ENCODE measurements at regions not wholly inside any gene's neighbourhood (a gene's known extent, or its start where the extent isn't known, plus 50 kb on each side); places are given as distances from the start of the nearest gene placed in this dataset.

DNA sequence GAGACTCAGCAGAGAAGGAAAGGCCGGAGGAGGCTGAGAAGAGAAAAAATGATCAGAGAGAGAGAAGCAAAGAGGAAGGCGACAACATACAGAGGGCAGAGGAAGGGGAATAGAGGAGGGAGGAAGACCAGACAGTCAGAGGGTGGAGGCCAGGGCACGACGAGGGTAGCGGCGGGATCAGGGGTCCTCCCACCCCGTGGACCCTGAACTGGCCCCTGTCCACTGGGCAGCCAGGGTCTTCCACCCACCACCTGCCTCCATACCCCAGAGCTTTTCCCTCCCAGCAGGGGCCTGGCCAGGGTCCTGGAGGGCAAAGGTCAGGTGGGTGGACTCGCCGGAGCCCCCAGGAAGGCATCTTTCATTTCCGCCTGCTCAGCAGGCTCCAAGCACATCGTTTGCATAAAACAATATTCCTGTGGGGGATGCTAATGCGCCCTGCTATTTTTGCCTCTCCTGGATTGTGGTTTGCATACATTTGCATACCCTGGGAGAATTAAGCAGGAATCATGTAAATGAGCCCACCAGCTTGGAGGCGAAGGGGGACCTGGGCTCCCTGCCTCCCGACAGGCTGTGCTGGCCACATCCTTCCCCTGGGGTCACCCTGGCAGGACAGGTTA is 394.1 kb downstream of the MN1 start:
- H3K9me1 ChIP-seq (ENCODE audit: control insufficient read depth, extremely low read depth, insufficient read depth, low read length): no peaks in the 10 kb centered on the region
- H4K20me1 ChIP-seq (ENCODE audit: control insufficient read depth, extremely low read depth, insufficient read depth, low read length): no peaks in the 10 kb centered on the region
- dilution Hi-C loops (cut with MboI; ENCODE audit: extremely low pct_ligation_motif_present, low sequenced_read_pairs): no loop called here
- H3K4me2 ChIP-seq (ENCODE audit: control insufficient read depth, extremely low read depth, insufficient read depth, low read depth, low read length): no peak overlapping the region
- TF ChIP-seq, protein P1, sequence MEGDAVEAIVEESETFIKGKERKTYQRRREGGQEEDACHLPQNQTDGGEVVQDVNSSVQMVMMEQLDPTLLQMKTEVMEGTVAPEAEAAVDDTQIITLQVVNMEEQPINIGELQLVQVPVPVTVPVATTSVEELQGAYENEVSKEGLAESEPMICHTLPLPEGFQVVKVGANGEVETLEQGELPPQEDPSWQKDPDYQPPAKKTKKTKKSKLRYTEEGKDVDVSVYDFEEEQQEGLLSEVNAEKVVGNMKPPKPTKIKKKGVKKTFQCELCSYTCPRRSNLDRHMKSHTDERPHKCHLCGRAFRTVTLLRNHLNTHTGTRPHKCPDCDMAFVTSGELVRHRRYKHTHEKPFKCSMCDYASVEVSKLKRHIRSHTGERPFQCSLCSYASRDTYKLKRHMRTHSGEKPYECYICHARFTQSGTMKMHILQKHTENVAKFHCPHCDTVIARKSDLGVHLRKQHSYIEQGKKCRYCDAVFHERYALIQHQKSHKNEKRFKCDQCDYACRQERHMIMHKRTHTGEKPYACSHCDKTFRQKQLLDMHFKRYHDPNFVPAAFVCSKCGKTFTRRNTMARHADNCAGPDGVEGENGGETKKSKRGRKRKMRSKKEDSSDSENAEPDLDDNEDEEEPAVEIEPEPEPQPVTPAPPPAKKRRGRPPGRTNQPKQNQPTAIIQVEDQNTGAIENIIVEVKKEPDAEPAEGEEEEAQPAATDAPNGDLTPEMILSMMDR (optimal IDR thresholded peaks at IDR 0.05 in 1 of 3, IDR thresholded peaks at IDR 0.05 in 1 of 3, conservative IDR thresholded peaks at IDR 0.05 in 1 of 3; ENCODE audit: extremely low read depth in 1 of 3, insufficient read depth in 2 of 3, low read length in 3 of 3): no peak
- TF ChIP-seq EZH2 (IDR thresholded peaks at IDR 0.05; ENCODE audit: low read length): no peak
- H3K4me1 ChIP-seq (ENCODE audit: control insufficient read depth, extremely low read depth, insufficient read depth, low read length): peaks cover 14% of the 10 kb centered on the region
- no peaks in the 10 kb centered on the region for H3K9me3 ChIP-seq (ENCODE audit: control insufficient read depth, low read depth, low read length)
- H3K27me3 ChIP-seq (ENCODE audit: control insufficient read depth, extremely low read depth, insufficient read depth, low read length): no peaks in the 10 kb centered on the region
- H3K4me3 ChIP-seq (ENCODE audit: control insufficient read depth in 2 of 3, extremely low read depth in 1 of 3, insufficient read depth in 2 of 3, low read depth in 1 of 3, low read length in 3 of 3): no peak overlapping the region
- H3K9ac ChIP-seq (ENCODE audit: control insufficient read depth, extremely low read depth, insufficient read depth, low read length): no peak overlapping the region
- H3K79me2 ChIP-seq (ENCODE audit: control insufficient read depth, insufficient read depth, low read length): no peaks in the 10 kb centered on the region
- DNase-seq (ENCODE audit: low read depth, low spot score): no peak
- H3K27ac ChIP-seq (ENCODE audit: control insufficient read depth, insufficient read depth, low read length): no peak overlapping the region
- FAIRE-seq: no peak
- H2AFZ ChIP-seq (ENCODE audit: control insufficient read depth, low read length): no peak overlapping the region
- no peaks in the 10 kb centered on the region for H3K36me3 ChIP-seq (ENCODE audit: control insufficient read depth in 2 of 2, extremely low read depth in 1 of 2, insufficient read depth in 2 of 2, low read length in 2 of 2)

DNA sequence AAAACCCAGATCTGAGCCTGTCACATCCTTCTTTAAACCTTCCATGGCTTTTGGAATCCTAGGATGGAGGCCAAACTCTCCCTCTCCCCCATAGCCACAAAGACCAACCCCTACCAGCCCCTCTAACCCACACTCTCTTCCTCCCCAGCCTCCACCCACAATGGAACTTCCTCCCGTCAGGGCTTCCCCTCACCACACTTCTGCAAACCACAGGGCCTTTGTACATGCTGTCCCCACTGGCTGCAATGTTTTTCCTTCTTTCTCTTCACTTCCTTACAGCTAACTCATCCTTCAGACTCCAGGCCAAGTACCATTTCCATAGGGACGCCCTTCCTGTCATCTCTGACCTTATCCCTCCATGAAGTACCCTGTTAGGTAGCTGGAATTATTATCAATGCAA is 393.5 kb downstream of the MN1 start:
- Histone ChIP-seq H2AFZ (ENCODE audit: control insufficient read depth, low read length) (no peak overlapping the region), H3K27me3 (ENCODE audit: control insufficient read depth, extremely low read depth, insufficient read depth, low read length) (no peaks in the 10 kb centered on the region), H3K79me2 (ENCODE audit: control insufficient read depth, insufficient read depth, low read length) (no peaks in the 10 kb centered on the region), H3K9me3 (ENCODE audit: control insufficient read depth, low read depth, low read length) (no peaks in the 10 kb centered on the region), H3K4me3 (ENCODE audit: control insufficient read depth in 2 of 3, extremely low read depth in 1 of 3, insufficient read depth in 2 of 3, low read depth in 1 of 3, low read length in 3 of 3) (no peak overlapping the region), H3K36me3 (ENCODE audit: control insufficient read depth in 2 of 2, extremely low read depth in 1 of 2, insufficient read depth in 2 of 2, low read length in 2 of 2) (no peaks in the 10 kb centered on the region), H3K27ac (ENCODE audit: control insufficient read depth, insufficient read depth, low read length) (no peak overlapping the region), H3K9ac (ENCODE audit: control insufficient read depth, extremely low read depth, insufficient read depth, low read length) (no peak overlapping the region), H3K4me2 (ENCODE audit: control insufficient read depth, extremely low read depth, insufficient read depth, low read depth, low read length) (no peak overlapping the region), H4K20me1 (ENCODE audit: control insufficient read depth, extremely low read depth, insufficient read depth, low read length) (no peaks in the 10 kb centered on the region), H3K4me1 (ENCODE audit: control insufficient read depth, extremely low read depth, insufficient read depth, low read length) (peaks cover 20% of the 10 kb centered on the region), H3K9me1 (ENCODE audit: control insufficient read depth, extremely low read depth, insufficient read depth, low read length) (no peaks in the 10 kb centered on the region)
- DNase-seq (ENCODE audit: low read depth, low spot score) (no peak), FAIRE-seq (no peak)
- dilution Hi-C loops (cut with MboI; ENCODE audit: extremely low pct_ligation_motif_present, low sequenced_read_pairs): no loop called here
- TF ChIP-seq, protein P1 (optimal IDR thresholded peaks at IDR 0.05 in 1 of 3, IDR thresholded peaks at IDR 0.05 in 1 of 3, conservative IDR thresholded peaks at IDR 0.05 in 1 of 3; ENCODE audit: extremely low read depth in 1 of 3, insufficient read depth in 2 of 3, low read length in 3 of 3): no peak
- TF ChIP-seq EZH2 (IDR thresholded peaks at IDR 0.05; ENCODE audit: low read length): no peak

Data from keratinocyte (primary cell).